ENCODE measurements at regions not wholly inside any gene's neighbourhood (a gene's known extent, or its start where the extent isn't known, plus 50 kb on each side); places are given as distances from the start of the nearest gene placed in this dataset.

GRCh38 chr6:90835596-90836212, 248.8 kb upstream of the MAP3K7 start (continued):
- no peak for TF ChIP-seq NANOG (IDR thresholded peaks at IDR 0.05; ENCODE audit: insufficient read depth, low read depth, low read length, poor library complexity, severe bottlenecking)
- no peak for TF ChIP-seq POLR2AphosphoS5 (IDR thresholded peaks at IDR 0.05; ENCODE audit: low read depth, low read length)
- TF ChIP-seq E2F6 (IDR thresholded peaks at IDR 0.05) = no peak
- no peak for TF ChIP-seq FOSL1 (IDR thresholded peaks at IDR 0.05; ENCODE audit: insufficient read depth, low read depth, low read length)
- TF ChIP-seq TEAD4 (IDR thresholded peaks at IDR 0.05; ENCODE audit: low read depth, low read length) = no peak
- no peak for TF ChIP-seq BRCA1 (IDR thresholded peaks at IDR 0.05; ENCODE audit: low read depth, low read length)
- no peak for TF ChIP-seq PHF8 (conservative IDR thresholded peaks at IDR 0.05; ENCODE audit: low read depth, low read length)

Data from H1 (cell line).